ENCODE measurements at regions not wholly inside any gene's neighbourhood (a gene's known extent, or its start where the extent isn't known, plus 50 kb on each side); places are given as distances from the start of the nearest gene placed in this dataset.

- DNase-seq (no peak), ATAC-seq (no peak), FAIRE-seq (no peak)
- intact Hi-C loops (cut with DNase I): no loop called here
- Histone ChIP-seq H3K4me1 (no peaks in the 10 kb centered on the region), H3K27ac (no peak overlapping the region), H3K36me3 (no peaks in the 10 kb centered on the region), H3K9me3 (no peaks in the 10 kb centered on the region), H3K27me3 (peaks cover 0 to 7% (median 2%) of the 10 kb centered on the region in 4 donors), H3K4me3 (no peak overlapping the region)
- 47 to 50% methylated on average over 2 of the region's 2 CpGs for WGBS, 2 donors
- TF ChIP-seq CTCF (IDR thresholded peaks at IDR 0.05): no peak
Measured at GRCh38 chrX:96027407-96027806, 657.2 kb upstream of the DIAPH2 start.

GRCh38 chrX:96052078-96052477 is 632.6 kb upstream of the DIAPH2 start:
- Histone ChIP-seq H3K27ac (no peak overlapping the region), H3K4me1 (no peaks in the 10 kb centered on the region), H3K4me3 (no peak overlapping the region), H3K9me3 (no peaks in the 10 kb centered on the region), H3K36me3 (no peaks in the 10 kb centered on the region), H3K27me3 (peaks cover 0 to 2% (median 0%) of the 10 kb centered on the region in 4 donors)
- ATAC-seq: no peak
- FAIRE-seq: no peak
- WGBS, 2 donors: 33 to 49% methylated on average over 2 of the region's 2 CpGs
- DNase-seq: no peak
- intact Hi-C loops (cut with DNase I): no loop called here
- TF ChIP-seq CTCF (IDR thresholded peaks at IDR 0.05): no peak

GRCh38 chrX:96081891-96082290 is 602.8 kb upstream of the DIAPH2 start:
- H3K4me3 ChIP-seq: no peak overlapping the region
- ATAC-seq (no peak), FAIRE-seq (no peak)

GRCh38 chrX:96094616-96095015 is 590.0 kb upstream of the DIAPH2 start:
- Histone ChIP-seq H3K4me3 (no peak overlapping the region), H3K36me3 (no peaks in the 10 kb centered on the region), H3K9me3 (no peaks in the 10 kb centered on the region), H3K27me3 (peaks cover 0 to 11% (median 0%) of the 10 kb centered on the region in 4 donors), H3K27ac (no peak overlapping the region), H3K4me1 (no peaks in the 10 kb centered on the region)
- ATAC-seq (no peak), DNase-seq (no peak), FAIRE-seq (no peak)
- intact Hi-C loops (cut with DNase I): no loop called here
- no peak for TF ChIP-seq CTCF (IDR thresholded peaks at IDR 0.05)
- 64 to 74% methylated on average over 5 of the region's 5 CpGs for WGBS, 2 donors

More at GRCh38 chrX:96081891-96082290, 602.8 kb upstream of the DIAPH2 start:
- intact Hi-C loops (cut with DNase I): no loop called here
- Histone ChIP-seq H3K27ac (no peak overlapping the region), H3K36me3 (no peaks in the 10 kb centered on the region), H3K27me3 (peaks cover 0 to 5% (median 0%) of the 10 kb centered on the region in 4 donors), H3K4me1 (no peaks in the 10 kb centered on the region), H3K9me3 (no peaks in the 10 kb centered on the region)
- no peak for TF ChIP-seq CTCF (IDR thresholded peaks at IDR 0.05)
- no peak for DNase-seq

GRCh38 chrX:96098471-96098870 is 586.2 kb upstream of the DIAPH2 start:
- 36 to 41% methylated on average over 1 of the region's 1 CpG for WGBS, 2 donors
- H3K9me3 ChIP-seq: no peaks in the 10 kb centered on the region
- intact Hi-C loops (cut with DNase I): no loop called here
- no peak overlapping the region for H3K27ac ChIP-seq
- H3K4me1 ChIP-seq: no peaks in the 10 kb centered on the region
- FAIRE-seq (no peak), DNase-seq (no peak), ATAC-seq (no peak)
- no peak overlapping the region for H3K4me3 ChIP-seq
- H3K27me3 ChIP-seq: peaks cover 0 to 8% (median 0%) of the 10 kb centered on the region in 4 donors
- no peaks in the 10 kb centered on the region for H3K36me3 ChIP-seq
- no peak for TF ChIP-seq CTCF (IDR thresholded peaks at IDR 0.05)
